ENCODE measurements at regions not wholly inside any gene's neighbourhood (a gene's known extent, or its start where the extent isn't known, plus 50 kb on each side); places are given as distances from the start of the nearest gene placed in this dataset.

DNA sequence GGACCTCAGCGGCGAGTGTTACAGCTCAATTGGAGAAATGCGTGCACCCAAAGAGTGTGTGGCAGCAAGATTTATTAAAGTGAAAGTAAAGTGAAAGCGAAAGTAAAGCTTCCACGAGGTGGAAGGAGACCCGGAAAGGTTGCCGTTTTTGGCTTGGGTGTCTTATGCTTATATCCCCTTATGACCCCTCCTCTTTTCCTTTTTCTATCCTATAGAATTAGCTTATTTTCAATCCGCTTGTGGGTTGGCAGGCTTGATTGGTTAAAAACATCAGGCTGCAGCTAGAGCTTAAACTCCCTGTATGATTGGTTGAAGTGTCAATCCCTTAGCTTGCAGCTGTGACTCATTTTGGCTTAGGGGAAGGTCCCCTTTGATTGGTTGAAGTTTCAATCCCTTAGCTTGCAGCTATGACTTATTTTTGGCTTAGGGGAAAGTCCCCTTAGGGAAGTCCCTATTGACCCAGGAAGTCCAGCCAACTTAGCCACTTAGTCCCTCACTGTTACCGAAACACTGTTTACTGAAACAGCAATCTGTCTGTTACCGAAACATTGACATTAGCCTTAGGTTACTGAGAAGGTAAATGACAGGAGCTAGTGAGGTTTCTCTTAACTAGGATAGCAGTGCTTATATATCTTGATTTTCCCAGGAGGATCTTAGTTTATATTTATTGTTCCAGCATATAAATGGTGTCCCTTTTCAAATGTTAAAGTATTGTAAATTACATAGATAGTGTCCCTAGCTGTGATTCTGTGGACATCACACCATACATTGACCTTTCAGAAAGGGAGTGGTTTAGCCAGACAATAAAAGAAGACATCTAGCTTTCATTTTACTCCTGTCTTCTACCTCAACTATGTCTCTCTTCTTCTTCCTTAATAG lies 575.8 kb downstream of the DACH1 start (continued):
- TF ChIP-seq, protein P1, sequence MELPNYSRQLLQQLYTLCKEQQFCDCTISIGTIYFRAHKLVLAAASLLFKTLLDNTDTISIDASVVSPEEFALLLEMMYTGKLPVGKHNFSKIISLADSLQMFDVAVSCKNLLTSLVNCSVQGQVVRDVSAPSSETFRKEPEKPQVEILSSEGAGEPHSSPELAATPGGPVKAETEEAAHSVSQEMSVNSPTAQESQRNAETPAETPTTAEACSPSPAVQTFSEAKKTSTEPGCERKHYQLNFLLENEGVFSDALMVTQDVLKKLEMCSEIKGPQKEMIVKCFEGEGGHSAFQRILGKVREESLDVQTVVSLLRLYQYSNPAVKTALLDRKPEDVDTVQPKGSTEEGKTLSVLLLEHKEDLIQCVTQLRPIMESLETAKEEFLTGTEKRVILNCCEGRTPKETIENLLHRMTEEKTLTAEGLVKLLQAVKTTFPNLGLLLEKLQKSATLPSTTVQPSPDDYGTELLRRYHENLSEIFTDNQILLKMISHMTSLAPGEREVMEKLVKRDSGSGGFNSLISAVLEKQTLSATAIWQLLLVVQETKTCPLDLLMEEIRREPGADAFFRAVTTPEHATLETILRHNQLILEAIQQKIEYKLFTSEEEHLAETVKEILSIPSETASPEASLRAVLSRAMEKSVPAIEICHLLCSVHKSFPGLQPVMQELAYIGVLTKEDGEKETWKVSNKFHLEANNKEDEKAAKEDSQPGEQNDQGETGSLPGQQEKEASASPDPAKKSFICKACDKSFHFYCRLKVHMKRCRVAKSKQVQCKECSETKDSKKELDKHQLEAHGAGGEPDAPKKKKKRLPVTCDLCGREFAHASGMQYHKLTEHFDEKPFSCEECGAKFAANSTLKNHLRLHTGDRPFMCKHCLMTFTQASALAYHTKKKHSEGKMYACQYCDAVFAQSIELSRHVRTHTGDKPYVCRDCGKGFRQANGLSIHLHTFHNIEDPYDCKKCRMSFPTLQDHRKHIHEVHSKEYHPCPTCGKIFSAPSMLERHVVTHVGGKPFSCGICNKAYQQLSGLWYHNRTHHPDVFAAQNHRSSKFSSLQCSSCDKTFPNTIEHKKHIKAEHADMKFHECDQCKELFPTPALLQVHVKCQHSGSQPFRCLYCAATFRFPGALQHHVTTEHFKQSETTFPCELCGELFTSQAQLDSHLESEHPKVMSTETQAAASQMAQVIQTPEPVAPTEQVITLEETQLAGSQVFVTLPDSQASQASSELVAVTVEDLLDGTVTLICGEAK (IDR thresholded peaks at IDR 0.05), result no peak
- TF ChIP-seq, protein P1 (CRISPR knock-in tag; IDR thresholded peaks at IDR 0.05), result no peak
- TF ChIP-seq, protein P2, sequence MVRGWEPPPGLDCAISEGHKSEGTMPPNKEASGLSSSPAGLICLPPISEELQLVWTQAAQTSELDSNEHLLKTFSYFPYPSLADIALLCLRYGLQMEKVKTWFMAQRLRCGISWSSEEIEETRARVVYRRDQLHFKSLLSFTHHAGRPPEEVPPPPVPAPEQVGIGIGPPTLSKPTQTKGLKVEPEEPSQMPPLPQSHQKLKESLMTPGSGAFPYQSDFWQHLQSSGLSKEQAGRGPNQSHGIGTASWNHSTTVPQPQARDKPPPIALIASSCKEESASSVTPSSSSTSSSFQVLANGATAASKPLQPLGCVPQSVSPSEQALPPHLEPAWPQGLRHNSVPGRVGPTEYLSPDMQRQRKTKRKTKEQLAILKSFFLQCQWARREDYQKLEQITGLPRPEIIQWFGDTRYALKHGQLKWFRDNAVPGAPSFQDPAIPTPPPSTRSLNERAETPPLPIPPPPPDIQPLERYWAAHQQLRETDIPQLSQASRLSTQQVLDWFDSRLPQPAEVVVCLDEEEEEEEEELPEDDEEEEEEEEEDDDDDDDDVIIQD (CRISPR knock-in tag; IDR thresholded peaks at IDR 0.05; ENCODE audit: low read depth), result peak; percentile 54; the same call in 1 of the 2 replicates
- TF ChIP-seq, protein P3, sequence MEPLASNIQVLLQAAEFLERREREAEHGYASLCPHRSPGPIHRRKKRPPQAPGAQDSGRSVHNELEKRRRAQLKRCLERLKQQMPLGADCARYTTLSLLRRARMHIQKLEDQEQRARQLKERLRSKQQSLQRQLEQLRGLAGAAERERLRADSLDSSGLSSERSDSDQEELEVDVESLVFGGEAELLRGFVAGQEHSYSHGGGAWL (CRISPR knock-in tag; IDR thresholded peaks at IDR 0.05), result no peak
- no peak for TF ChIP-seq ZNF709 (CRISPR knock-in tag; IDR thresholded peaks at IDR 0.05)
- TF ChIP-seq GATAD2A (CRISPR knock-in tag; IDR thresholded peaks at IDR 0.05), result 0 out of 2 replicates have a peak, but pooled peaks have one; percentile 35
- TF ChIP-seq ZNF468 (CRISPR knock-in tag; IDR thresholded peaks at IDR 0.05), result no peak
- no peak for TF ChIP-seq ZC3H4 (CRISPR knock-in tag; IDR thresholded peaks at IDR 0.05; ENCODE audit: borderline replicate concordance)
- TF ChIP-seq, protein P4, sequence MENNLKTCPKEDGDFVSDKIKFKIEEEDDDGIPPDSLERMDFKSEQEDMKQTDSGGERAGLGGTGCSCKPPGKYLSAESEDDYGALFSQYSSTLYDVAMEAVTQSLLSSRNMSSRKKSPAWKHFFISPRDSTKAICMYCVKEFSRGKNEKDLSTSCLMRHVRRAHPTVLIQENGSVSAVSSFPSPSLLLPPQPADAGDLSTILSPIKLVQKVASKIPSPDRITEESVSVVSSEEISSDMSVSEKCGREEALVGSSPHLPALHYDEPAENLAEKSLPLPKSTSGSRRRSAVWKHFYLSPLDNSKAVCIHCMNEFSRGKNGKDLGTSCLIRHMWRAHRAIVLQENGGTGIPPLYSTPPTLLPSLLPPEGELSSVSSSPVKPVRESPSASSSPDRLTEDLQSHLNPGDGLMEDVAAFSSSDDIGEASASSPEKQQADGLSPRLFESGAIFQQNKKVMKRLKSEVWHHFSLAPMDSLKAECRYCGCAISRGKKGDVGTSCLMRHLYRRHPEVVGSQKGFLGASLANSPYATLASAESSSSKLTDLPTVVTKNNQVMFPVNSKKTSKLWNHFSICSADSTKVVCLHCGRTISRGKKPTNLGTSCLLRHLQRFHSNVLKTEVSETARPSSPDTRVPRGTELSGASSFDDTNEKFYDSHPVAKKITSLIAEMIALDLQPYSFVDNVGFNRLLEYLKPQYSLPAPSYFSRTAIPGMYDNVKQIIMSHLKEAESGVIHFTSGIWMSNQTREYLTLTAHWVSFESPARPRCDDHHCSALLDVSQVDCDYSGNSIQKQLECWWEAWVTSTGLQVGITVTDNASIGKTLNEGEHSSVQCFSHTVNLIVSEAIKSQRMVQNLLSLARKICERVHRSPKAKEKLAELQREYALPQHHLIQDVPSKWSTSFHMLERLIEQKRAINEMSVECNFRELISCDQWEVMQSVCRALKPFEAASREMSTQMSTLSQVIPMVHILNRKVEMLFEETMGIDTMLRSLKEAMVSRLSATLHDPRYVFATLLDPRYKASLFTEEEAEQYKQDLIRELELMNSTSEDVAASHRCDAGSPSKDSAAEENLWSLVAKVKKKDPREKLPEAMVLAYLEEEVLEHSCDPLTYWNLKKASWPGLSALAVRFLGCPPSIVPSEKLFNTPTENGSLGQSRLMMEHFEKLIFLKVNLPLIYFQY (CRISPR knock-in tag; IDR thresholded peaks at IDR 0.05; ENCODE audit: borderline replicate concordance), result no peak
- no peak for TF ChIP-seq RFXANK (CRISPR knock-in tag; IDR thresholded peaks at IDR 0.05)
- TF ChIP-seq ZMYM4 (CRISPR knock-in tag; IDR thresholded peaks at IDR 0.05), result 0 out of 2 replicates have a peak, but pooled peaks have one; percentile 28
- TF ChIP-seq U2AF1 (optimal IDR thresholded peaks at IDR 0.05; ENCODE audit: low read depth, low read length), result no peak
- no peak for TF ChIP-seq NAIF1 (CRISPR knock-in tag; IDR thresholded peaks at IDR 0.05; ENCODE audit: borderline replicate concordance)
- TF ChIP-seq ZMAT3 (CRISPR knock-in tag; conservative IDR thresholded peaks at IDR 0.05), result no peak
